Ovary (tissue), 3 donors: ENCODE measurements at regions not wholly inside any gene's neighbourhood (a gene's known extent, or its start where the extent isn't known, plus 50 kb on each side); places are given as distances from the start of the nearest gene placed in this dataset.

Source experiments
- EP300 ChIP-seq: sonication (generic); formaldehyde crosslinking; IDR thresholded peaks from one replicate; pipeline ENCODE4 v1.6.1; 2017; ENCODE audit warnings: antibody characterized with exemption
- POLR2A ChIP-seq: fragments of 450-650 bp; IDR thresholded peaks from one replicate; pipeline ENCODE4 v1.6.1; 2017; ENCODE audit warnings: antibody characterized with exemption, mild to moderate bottlenecking, moderate library complexity
- TF ChIP-seq, protein P1 (sequence below), 3 donors: fragments of 450-650 bp in 2 of 3; fragments of 200-600 bp in 1 of 3; IDR thresholded peaks; one replicate each; pipeline versions ENCODE4 v1.5.1 to v1.8.0; 2016 to 2022; ENCODE audit warnings: antibody characterized with exemption in 3 of 3, mild to moderate bottlenecking in 1 of 3
- donor health status: DM: no; HTN: no; CAD: no.

DNA sequence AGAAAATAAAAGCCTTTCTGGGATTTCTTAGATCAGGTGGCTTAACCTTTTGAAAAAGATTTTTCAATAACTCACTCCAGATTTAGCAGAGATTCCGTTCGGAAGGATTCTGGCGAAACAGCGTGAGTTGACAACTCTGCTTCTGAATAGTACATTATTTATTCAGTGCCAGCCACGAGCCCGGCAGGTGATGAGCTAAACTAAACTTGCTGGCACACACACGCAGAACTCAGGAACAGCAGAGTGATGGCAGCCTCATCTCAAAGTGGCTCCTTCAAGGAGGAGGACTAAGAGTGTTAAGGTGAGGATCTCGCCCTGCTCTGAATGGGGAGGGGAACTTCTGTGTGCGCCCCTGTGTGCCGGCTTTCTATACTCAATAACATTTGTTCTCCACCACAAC is 114.3 kb downstream of the FAM43A start:
- TF ChIP-seq POLR2A (no peak), EP300 (no peak)
- TF ChIP-seq, protein P1, sequence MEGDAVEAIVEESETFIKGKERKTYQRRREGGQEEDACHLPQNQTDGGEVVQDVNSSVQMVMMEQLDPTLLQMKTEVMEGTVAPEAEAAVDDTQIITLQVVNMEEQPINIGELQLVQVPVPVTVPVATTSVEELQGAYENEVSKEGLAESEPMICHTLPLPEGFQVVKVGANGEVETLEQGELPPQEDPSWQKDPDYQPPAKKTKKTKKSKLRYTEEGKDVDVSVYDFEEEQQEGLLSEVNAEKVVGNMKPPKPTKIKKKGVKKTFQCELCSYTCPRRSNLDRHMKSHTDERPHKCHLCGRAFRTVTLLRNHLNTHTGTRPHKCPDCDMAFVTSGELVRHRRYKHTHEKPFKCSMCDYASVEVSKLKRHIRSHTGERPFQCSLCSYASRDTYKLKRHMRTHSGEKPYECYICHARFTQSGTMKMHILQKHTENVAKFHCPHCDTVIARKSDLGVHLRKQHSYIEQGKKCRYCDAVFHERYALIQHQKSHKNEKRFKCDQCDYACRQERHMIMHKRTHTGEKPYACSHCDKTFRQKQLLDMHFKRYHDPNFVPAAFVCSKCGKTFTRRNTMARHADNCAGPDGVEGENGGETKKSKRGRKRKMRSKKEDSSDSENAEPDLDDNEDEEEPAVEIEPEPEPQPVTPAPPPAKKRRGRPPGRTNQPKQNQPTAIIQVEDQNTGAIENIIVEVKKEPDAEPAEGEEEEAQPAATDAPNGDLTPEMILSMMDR (IDR thresholded peaks at IDR 0.05), result no peak
